ENCODE measurements at regions not wholly inside any gene's neighbourhood (a gene's known extent, or its start where the extent isn't known, plus 50 kb on each side); places are given as distances from the start of the nearest gene placed in this dataset.

GRCh38 chr11:129544691-129545090 lies 169.0 kb downstream of the BARX2 start:
- no peak for TF ChIP-seq CTCF (IDR thresholded peaks at IDR 0.05)
- no peak for TF ChIP-seq POLR2A (IDR thresholded peaks at IDR 0.05)
